IPS-20b (cell line): ENCODE measurements at regions not wholly inside any gene's neighbourhood (a gene's known extent, or its start where the extent isn't known, plus 50 kb on each side); places are given as distances from the start of the nearest gene placed in this dataset.

Experiments
- H3K27ac ChIP-seq: one replicate; pipeline ENCODE4 v1.5.1; 2013; ENCODE audit warnings: low read length
- H3K27me3 ChIP-seq: 2 replicates; pipeline ENCODE4 v1.6.1; 2013; ENCODE audit warnings: mild to moderate bottlenecking, low read length, inconsistent platforms; ENCODE audit not compliant: insufficient read depth
- H3K36me3 ChIP-seq: 2 replicates; pipeline ENCODE4 v1.6.1; 2013; ENCODE audit warnings: low read depth, mild to moderate bottlenecking, inconsistent platforms, low read length, moderate library complexity; ENCODE audit not compliant: insufficient read depth
- H3K4me1 ChIP-seq: 2 replicates; pipeline ENCODE4 v1.6.1; 2013; ENCODE audit warnings: mild to moderate bottlenecking, control low read depth, inconsistent platforms, low read length, moderate library complexity; ENCODE audit not compliant: insufficient read depth
- H3K4me3 ChIP-seq: 2 replicates; pipeline ENCODE4 v1.5.1; 2013; ENCODE audit warnings: mild to moderate bottlenecking, low read length, inconsistent platforms
- H3K9ac ChIP-seq: 2 replicates; pipeline ENCODE4 v1.6.1; 2013; ENCODE audit warnings: low read depth, mild to moderate bottlenecking, inconsistent platforms, low read length, moderate library complexity
- H3K9me3 ChIP-seq: 2 replicates; pipeline ENCODE4 v1.6.1; 2013; ENCODE audit warnings: mild to moderate bottlenecking, low read depth, low read length, inconsistent platforms; ENCODE audit not compliant: insufficient read depth

DNA sequence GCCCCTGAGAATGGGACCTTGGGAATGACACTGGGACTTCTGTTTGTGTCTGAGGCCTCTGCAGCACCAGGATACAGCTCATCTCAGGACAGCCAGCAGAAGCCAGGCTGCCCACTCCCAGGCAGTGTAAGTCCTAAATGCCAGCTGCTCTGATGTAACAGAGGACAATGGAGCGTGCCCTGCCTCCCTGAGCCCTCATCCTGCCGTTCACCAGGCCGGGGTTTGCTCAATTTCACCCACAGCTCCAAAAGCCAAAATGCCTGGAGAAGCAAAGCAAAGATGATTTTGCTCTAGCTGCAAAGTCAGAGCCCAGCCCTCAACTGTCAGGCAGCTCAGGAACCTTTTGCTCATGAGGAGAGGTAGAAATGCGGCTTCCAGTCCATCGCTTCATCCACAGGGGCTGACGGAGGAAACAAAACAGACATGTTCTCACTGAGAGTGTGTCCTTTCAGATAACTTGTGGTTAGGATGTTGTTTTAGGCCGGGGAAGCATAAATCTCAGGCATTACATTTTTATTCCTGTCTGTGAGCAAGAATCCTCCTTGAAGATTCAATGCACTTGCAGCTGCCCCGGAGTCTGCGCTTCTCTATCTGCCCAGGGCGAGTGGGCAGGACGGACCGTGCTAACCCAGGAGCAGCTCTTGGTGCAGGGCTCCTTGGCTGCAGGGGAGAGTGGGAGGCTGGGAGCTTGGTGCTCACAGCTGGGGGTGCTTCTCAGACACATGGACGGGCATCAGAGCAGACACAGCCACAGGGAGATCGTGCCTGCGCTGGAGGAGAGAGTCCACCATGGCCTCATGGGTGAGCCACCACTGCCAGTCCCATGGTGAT lies 83.2 kb upstream of the CHST15 start:
- H3K9ac ChIP-seq, result no peak overlapping the region; the same call in 1 of the 2 replicates
- no peaks in the 10 kb centered on the region for H3K27me3 ChIP-seq

DNA sequence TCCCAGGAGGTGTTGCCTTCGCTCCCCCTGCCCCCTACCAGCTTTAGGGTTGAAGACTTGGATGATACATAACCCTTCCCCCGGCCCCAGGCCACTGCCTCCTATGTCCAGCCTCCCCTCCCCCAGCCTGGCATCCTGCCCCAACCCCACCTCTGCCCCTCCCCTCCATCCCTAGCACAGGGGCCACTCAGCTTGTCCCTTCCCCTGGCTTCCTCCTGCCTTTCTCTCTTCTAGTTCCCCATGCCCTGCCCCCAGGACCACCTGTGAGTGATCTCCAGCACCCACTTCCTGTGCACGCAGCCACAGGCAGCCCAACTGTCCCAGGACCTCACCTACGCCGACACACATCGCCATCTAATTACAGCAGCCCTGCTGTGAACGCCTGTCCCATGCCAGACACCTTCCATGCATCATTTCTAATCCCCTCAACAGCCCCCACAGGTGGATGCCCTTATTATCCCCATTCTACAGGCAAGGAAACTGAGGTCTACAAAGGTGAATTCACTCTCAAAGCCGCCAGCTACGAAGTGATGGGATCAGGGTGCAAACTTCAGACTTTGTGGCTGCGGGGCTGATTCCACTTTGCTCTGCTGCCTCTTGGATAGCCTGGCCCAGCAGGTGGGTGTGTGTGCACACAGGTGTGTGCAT lies 82.4 kb upstream of the CHST15 start:
- no peaks in the 10 kb centered on the region for H3K36me3 ChIP-seq
- H3K9me3 ChIP-seq, result no peaks in the 10 kb centered on the region
- H3K9ac ChIP-seq, result no peak overlapping the region
- no peak overlapping the region for H3K27ac ChIP-seq
- H3K4me3 ChIP-seq, result no peak overlapping the region
- H3K27me3 ChIP-seq, result no peaks in the 10 kb centered on the region
- H3K4me1 ChIP-seq, result no peaks in the 10 kb centered on the region

More for the DNA sequence above, 83.2 kb upstream of the CHST15 start:
- Histone ChIP-seq H3K27ac (no peak overlapping the region), H3K9me3 (no peaks in the 10 kb centered on the region), H3K4me1 (no peaks in the 10 kb centered on the region), H3K36me3 (no peaks in the 10 kb centered on the region), H3K4me3 (no peak overlapping the region)

DNA sequence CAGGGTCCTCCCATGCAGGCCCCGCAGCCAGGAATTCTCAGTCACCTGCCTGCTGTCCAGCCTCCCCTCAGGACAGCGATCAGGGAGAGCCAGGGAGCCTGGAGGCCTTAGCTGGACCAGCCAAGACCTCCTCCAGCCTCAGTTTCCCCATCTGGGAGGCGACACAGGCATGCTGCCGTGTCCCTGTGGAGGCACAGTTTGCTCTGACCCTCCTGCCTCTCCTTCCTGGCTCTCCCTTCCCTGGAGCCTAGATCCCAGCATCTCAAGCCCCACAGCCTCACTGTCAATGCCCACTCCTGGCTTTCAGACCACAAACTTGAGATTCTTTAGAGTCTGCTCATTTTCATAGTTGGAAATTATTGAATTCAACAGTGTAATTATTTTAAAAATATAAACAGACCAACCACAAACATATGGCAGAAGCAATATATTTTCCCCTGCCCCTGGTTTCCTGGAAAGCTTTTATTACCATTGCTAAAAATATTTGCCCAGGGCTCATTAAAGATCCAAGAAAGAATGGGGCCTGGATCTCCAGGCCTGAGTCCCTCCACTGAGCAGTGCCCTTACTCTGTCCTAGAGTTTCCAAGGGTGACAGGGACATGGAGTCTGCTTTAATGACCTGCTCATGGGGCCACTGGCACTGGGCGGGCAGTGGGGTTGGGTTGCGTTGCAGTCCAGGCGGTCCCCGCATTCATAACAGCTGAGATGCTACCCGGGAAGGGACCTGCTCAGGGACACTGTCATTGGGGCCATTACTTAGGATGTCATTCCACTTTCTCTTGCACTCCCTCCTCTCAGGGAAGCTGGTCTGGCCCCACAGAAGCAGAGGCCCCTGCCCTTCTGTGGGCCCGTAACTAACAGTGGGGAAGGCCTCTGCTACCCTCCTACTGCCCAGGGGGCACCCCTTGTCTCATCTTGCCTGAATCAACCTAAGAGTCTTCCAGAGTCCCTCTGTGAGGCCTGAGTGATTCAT lies 81.6 kb upstream of the CHST15 start:
- no peaks in the 10 kb centered on the region for H3K4me1 ChIP-seq

DNA sequence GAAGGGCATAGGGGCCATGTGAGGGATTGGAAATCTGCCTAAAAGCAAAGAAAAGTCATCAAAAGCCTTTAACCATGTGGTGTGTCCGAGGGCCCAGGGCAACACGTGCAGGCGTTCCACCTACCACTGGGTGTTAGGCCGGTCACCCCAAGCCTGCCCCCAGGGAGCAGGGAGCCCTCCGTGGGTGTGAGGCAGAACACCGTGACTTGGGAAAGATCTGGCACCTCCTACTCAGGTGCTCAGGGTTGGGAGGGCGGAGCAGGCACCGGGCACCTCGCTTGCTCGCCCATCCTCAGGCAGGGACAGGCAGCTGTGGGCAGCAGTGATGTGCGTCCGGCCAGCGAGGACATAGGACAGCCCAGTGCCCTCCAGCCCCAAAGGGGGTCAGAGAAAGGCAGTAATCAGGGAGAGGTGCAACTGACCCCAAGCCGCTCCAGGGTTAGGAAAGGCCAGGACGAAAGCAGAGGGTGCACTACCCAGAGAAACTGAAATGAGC lies 80.7 kb upstream of the CHST15 start:
- H3K4me3 ChIP-seq, result no peak overlapping the region
- no peaks in the 10 kb centered on the region for H3K27me3 ChIP-seq
- H3K4me1 ChIP-seq, result no peaks in the 10 kb centered on the region
- no peak overlapping the region for H3K27ac ChIP-seq
- H3K9ac ChIP-seq, result no peak overlapping the region
- no peaks in the 10 kb centered on the region for H3K9me3 ChIP-seq
- no peaks in the 10 kb centered on the region for H3K36me3 ChIP-seq

More for the DNA sequence above, 81.6 kb upstream of the CHST15 start:
- no peak overlapping the region for H3K9ac ChIP-seq
- H3K27me3 ChIP-seq, result no peaks in the 10 kb centered on the region
- no peak overlapping the region for H3K27ac ChIP-seq
- H3K4me3 ChIP-seq, result no peak overlapping the region
- H3K9me3 ChIP-seq, result no peaks in the 10 kb centered on the region
- no peaks in the 10 kb centered on the region for H3K36me3 ChIP-seq

DNA sequence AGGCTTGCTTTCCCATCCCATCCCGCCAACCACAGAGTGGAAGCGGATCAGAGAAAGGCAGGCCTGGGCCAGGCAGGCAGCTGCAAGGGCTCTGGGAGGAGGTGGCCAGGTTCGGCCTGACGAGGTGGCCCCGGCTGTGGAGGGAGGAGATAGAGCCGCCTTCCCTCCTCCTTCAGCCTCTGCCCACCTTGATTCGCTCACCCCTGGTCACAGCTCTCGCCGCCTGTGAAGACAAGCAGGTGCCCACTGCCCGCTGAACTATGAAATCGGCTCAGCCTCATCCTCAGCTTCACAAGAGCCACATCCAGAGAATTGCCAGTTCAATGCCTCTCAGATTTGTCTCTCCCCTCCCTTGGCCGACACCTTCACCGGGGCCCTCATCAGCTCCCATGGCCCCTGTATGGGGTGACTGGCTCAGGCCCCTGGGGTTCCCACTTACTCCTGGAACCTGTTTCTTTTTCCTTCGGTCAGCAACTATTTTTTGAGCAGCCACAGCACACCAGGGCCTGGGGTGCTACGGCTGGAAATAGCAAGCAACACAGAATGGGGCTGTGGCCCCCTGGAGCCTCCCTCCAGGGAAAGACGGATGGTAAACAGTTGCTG lies 80.0 kb upstream of the CHST15 start:
- H3K9me3 ChIP-seq, result no peaks in the 10 kb centered on the region
- H3K27me3 ChIP-seq, result no peaks in the 10 kb centered on the region
- H3K36me3 ChIP-seq, result no peaks in the 10 kb centered on the region
- H3K4me1 ChIP-seq, result no peaks in the 10 kb centered on the region
- H3K9ac ChIP-seq, result no peak overlapping the region
- H3K27ac ChIP-seq, result no peak overlapping the region
- no peak overlapping the region for H3K4me3 ChIP-seq

DNA sequence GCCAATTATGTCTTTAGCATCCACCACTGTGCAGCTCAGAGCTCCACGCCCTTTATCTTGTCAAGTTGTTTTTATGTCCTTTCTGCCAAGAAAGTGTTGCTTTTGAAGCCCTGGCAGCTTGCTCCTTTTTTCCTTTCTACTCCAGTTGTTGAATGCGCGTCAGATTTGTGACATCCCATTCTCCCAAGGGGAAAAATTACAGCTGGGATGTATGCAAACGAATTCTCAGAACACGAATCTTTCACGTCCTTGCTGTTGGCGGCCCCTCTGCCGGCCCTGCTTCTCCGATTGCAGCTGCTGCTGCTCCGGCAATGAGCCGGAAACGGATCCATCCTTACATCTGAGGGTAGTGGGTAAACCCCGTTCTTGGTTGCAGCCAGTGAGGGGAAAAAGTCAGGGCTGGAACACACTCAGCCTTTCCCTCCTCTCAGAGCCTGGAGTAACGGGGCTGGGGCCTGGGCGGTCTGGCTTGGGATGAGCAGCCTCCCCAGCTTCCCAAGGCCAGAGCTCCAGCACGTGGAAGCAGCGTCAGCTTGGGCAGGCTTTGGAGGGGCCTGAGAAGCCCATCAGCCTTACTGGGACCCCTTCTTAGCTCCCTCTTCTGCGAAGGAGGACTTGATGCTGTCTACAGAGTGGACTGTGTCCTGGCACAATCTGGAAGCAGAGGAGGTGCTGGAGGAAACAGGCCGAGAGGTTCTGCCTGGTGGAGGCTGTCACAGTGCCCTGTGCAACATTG lies 79.0 kb upstream of the CHST15 start:
- no peak overlapping the region for H3K27ac ChIP-seq
- no peak overlapping the region for H3K9ac ChIP-seq
- no peaks in the 10 kb centered on the region for H3K9me3 ChIP-seq
- no peaks in the 10 kb centered on the region for H3K4me1 ChIP-seq
- no peaks in the 10 kb centered on the region for H3K27me3 ChIP-seq
- no peak overlapping the region for H3K4me3 ChIP-seq
- no peaks in the 10 kb centered on the region for H3K36me3 ChIP-seq

DNA sequence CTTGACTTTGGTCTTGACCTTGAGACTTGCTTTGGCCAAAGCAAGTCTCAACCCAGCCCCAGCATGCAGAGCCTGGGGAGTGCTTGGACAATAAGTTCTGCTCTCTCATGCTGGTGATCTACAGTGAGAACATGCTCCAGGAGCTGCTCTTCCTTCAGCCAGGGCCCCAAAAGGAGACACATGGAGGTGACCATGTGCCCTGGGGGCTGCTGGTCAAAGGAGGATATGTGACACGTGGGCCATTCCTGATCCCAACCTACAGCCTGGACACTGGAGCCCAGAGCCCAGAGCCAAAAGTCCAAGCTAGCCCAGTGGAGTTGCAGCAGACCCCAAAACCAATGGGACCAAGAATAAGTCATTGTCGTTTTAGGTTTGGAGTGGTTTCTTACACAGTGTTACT lies 78.2 kb upstream of the CHST15 start:
- no peak overlapping the region for H3K4me3 ChIP-seq
- H3K36me3 ChIP-seq, result no peaks in the 10 kb centered on the region
- no peak overlapping the region for H3K9ac ChIP-seq
- H3K4me1 ChIP-seq, result no peaks in the 10 kb centered on the region
- H3K27ac ChIP-seq, result no peak overlapping the region
- H3K27me3 ChIP-seq, result no peaks in the 10 kb centered on the region
- no peaks in the 10 kb centered on the region for H3K9me3 ChIP-seq

DNA sequence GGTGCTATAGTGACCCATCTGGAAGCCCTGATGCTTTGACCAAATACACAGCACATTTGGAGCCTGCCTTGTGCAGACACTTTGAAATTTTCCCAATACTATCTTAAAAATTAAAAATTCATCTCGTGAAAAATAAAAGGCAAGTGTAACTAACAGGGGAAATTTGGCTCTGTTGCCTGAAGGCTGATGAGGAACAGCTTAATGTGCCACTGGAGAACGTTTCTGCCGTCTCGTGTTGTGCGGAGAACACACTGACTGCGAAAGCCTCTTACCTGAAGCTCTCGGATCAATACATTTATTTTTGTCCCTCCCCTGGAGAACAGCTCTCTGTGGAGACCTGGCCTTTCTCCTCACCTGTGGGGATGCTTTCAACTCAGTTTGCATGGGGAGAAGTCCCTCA lies 77.2 kb upstream of the CHST15 start:
- no peaks in the 10 kb centered on the region for H3K9me3 ChIP-seq
- H3K27ac ChIP-seq, result no peak overlapping the region
- H3K36me3 ChIP-seq, result no peaks in the 10 kb centered on the region
- H3K4me1 ChIP-seq, result no peaks in the 10 kb centered on the region
- no peaks in the 10 kb centered on the region for H3K27me3 ChIP-seq
- H3K9ac ChIP-seq, result no peak overlapping the region
- H3K4me3 ChIP-seq, result no peak overlapping the region

DNA sequence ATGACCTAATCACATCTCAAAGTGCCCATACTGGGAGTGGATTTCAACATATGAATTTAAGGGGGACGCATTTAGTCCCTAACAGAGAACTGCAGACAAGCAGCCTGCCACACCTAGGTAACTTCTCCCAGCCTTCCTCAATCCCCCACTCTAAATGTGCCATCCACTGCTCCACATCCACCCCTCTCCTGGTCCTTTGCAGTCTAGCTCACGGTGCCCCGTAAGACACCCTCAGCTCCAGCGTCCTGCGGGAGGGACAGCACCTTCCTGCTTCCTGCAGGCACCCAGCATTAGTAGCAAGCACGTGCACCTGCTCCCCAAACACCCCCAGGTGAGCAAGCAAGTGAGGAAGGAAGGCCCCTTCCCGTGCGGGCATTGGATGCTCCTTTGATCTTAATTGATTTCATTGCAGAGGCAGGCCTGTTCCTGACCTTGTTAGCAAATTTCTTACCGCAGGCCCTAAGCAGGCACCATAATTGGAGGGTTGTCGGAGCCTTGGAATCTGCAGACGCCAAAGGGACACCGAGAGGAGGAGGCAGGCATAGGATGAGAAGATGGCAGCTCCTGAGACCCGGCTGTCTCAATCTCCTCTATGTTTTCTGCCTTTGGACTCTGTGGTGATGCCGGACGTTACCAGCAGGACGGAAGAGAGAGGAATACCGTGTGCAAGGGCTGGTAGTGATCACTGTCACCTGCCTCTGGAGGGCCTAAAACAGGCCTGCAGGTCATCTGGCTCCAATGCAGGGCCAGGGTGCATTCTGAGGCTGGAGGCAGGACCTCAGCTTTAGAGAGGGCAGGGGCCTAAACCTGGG lies 75.8 kb upstream of the CHST15 start:
- Histone ChIP-seq H3K4me3 (no peak overlapping the region), H3K9me3 (no peaks in the 10 kb centered on the region), H3K36me3 (no peaks in the 10 kb centered on the region), H3K27me3 (no peaks in the 10 kb centered on the region), H3K27ac (no peak overlapping the region), H3K9ac (no peak overlapping the region), H3K4me1 (no peaks in the 10 kb centered on the region)

DNA sequence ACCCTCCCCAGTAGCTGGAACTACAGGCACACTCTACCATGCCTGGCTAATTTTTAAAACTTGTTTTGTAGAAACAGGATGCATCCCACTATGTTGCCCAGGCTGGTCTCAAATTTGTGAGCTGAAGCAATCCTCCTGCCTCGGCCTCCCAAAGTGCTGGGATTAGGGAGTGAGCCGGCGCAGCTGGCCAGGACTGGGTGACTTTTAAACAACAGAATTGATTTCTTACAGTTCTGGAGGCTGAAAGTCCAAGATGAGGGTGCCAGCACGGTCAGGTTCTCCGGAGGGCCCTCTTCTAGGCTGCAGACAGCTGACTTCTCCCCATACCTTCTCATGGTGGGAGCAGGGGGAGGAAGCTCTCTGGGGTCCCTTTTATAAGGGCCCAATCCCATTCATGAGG lies 75.2 kb upstream of the CHST15 start:
- no peak overlapping the region for H3K27ac ChIP-seq
- no peaks in the 10 kb centered on the region for H3K9me3 ChIP-seq
- H3K36me3 ChIP-seq, result no peaks in the 10 kb centered on the region
- no peaks in the 10 kb centered on the region for H3K4me1 ChIP-seq
- H3K27me3 ChIP-seq, result no peaks in the 10 kb centered on the region
- no peak overlapping the region for H3K9ac ChIP-seq
- H3K4me3 ChIP-seq, result no peak overlapping the region
